Activated naive CD4-positive, alpha-beta T cell treated with anti-CD3 and anti-CD28 coated beads, Interleukin-2, amount 50 U/mL, for 24 hours (primary cell): ENCODE measurements at regions not wholly inside any gene's neighbourhood (a gene's known extent, or its start where the extent isn't known, plus 50 kb on each side); places are given as distances from the start of the nearest gene placed in this dataset.

ENCODE experiments used
- H3K27ac Mint-ChIP-seq: one replicate; pipeline ENCODE4 v1.8.0; 2021; ENCODE audit warnings: mild to moderate bottlenecking, mixed read lengths
- H3K27me3 Mint-ChIP-seq: one replicate; pipeline ENCODE4 v1.8.0; 2021; ENCODE audit warnings: mixed read lengths
- H3K36me3 Mint-ChIP-seq: one replicate; pipeline ENCODE4 v1.8.0; 2021; ENCODE audit warnings: mixed read lengths
- H3K4me1 Mint-ChIP-seq: one replicate; pipeline ENCODE4 v1.8.0; 2021; ENCODE audit warnings: mixed read lengths
- H3K4me3 Mint-ChIP-seq: one replicate; pipeline ENCODE4 v1.8.0; 2021; ENCODE audit warnings: mild to moderate bottlenecking, mixed read lengths
- H3K9me3 Mint-ChIP-seq: one replicate; pipeline ENCODE4 v1.8.0; 2021; ENCODE audit warnings: mixed read lengths

- H3K27ac Mint-ChIP-seq = no peak overlapping the region
- H3K9me3 Mint-ChIP-seq = no peaks in the 10 kb centered on the region
These were observed 152.8 kb downstream of the FSIP2 start for GRCh38 chr2:185891403-185891802.

DNA sequence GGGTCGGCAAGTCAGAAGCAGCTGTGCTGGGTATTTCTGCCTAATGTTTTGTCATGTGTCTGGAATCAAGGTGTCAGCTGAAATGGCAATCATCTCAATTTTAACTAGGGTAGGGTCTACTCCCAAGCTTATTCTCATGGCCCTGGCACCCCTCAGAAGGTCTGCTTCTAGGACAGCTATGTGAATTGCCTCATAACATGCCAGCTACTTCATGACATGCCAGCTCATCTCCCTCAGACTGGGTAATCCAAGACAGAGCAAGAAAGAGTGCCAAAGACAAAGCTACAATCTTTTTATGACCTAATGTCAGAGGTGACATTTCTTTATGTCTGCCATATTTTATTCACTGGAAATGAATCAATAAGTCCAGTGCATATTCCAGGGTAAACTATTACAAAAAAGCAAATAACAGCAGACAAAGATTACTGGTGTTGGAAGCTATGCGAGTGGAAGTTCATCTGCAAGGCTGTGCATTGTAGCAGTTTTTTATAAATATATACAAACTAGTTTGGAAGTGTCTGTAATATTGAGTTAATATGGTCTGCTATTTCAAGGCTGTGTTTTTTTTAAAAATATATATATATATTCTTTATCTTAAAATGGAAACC lies 153.3 kb downstream of the FSIP2 start:
- Mint-ChIP-seq H3K27ac (no peak overlapping the region), H3K4me1 (no peaks in the 10 kb centered on the region), H3K9me3 (no peaks in the 10 kb centered on the region), H3K4me3 (no peak overlapping the region), H3K36me3 (no peaks in the 10 kb centered on the region), H3K27me3 (no peaks in the 10 kb centered on the region)

More at GRCh38 chr2:185891403-185891802, 152.8 kb downstream of the FSIP2 start:
- Mint-ChIP-seq H3K4me3 (no peak overlapping the region), H3K27me3 (no peaks in the 10 kb centered on the region), H3K36me3 (no peaks in the 10 kb centered on the region), H3K4me1 (no peaks in the 10 kb centered on the region)

DNA sequence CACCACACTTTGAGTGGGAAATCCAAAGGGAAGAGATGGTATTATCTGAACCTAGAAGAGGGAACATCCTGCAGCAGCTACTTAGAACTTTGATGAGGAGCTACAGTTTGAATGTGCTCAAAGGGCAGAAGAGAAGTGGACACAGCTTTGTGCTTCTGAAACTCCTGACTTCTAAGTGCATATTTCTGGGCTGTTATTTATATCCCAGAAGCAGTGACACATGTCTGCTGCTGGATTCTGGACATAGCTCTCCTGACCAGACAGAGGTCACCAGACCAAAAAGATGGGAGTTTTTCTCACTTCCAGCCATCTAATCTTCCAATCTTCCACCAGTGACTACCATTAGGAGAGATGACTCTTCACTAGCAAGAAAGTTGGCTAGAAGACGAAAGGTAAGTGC lies 153.9 kb downstream of the FSIP2 start:
- Mint-ChIP-seq H3K27ac (no peak overlapping the region), H3K4me1 (no peaks in the 10 kb centered on the region), H3K4me3 (no peak overlapping the region), H3K36me3 (no peaks in the 10 kb centered on the region), H3K9me3 (no peaks in the 10 kb centered on the region), H3K27me3 (no peaks in the 10 kb centered on the region)

- H3K27me3 Mint-ChIP-seq = no peaks in the 10 kb centered on the region
- H3K9me3 Mint-ChIP-seq = no peaks in the 10 kb centered on the region
- no peaks in the 10 kb centered on the region for H3K36me3 Mint-ChIP-seq
- H3K27ac Mint-ChIP-seq = no peak overlapping the region
- H3K4me3 Mint-ChIP-seq = no peak overlapping the region
- H3K4me1 Mint-ChIP-seq = no peaks in the 10 kb centered on the region
These were observed 155.6 kb downstream of the FSIP2 start for GRCh38 chr2:185894223-185894622.

DNA sequence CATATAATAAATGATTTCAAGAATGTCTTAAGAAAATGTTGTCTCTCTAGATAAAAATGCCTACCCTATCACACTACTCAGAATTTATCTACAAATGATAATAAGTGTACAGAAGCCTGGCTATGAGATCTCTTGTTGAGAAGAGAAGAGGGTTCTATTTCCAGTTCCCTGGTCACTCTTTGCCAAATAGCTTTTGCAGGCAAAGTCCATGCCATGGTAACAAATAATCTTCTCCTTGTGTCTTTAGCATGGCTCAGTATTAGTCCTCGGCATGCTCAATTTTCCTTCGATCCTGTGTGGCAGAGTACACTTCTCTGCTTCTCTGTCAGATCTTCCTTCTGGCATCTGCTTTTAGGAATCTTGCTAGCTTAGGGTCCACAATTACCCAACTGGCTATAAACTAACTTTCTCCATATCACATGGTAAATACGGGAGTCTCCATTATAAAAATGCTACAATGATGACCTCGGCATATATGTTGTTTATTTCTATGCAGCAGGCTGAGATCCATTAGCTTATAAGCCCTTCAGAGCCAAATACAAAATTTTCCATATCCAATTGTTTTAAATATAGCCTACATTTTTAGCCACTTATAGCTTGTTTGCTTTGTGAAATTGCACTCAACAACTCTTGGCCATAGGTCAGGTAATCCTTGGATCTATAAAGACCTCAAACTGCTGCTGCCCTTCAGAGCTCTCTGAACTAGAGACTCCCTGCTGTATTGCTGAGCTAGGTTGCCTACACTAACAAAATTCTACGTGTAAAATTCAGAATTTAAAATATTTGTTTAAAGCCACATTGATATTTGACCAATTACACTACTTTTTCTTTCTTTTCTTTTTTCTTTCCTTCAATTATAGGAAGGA lies 157.5 kb downstream of the FSIP2 start:
- H3K36me3 Mint-ChIP-seq = no peaks in the 10 kb centered on the region
- H3K4me3 Mint-ChIP-seq = no peak overlapping the region
- peak overlapping the region; percentile 21 for H3K27ac Mint-ChIP-seq
- no peaks in the 10 kb centered on the region for H3K9me3 Mint-ChIP-seq
- no peaks in the 10 kb centered on the region for H3K27me3 Mint-ChIP-seq
- H3K4me1 Mint-ChIP-seq = no peaks in the 10 kb centered on the region

GRCh38 chr2:185899366-185899765 lies 160.8 kb downstream of the FSIP2 start:
- H3K4me1 Mint-ChIP-seq = no peaks in the 10 kb centered on the region
- H3K27ac Mint-ChIP-seq = no peak overlapping the region
- no peaks in the 10 kb centered on the region for H3K9me3 Mint-ChIP-seq

DNA sequence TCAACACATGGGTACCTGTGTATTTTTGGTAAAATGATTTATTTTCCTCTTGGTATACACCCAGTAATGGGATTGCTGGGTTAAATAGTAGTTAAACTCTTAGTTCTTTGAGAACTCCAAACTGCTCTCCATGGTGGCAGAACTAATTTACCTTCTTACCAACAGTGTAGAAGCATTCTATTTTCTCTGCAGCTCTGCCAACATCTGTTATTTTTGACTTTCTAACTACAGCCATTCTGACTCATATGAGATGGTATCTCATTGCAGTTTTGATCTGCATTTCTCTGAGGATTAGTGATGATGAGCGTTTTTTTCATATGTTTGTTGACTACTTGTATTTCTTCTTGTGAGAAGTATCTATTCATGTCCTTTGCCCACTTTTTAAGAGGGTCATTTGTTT lies 180.6 kb downstream of the FSIP2 start:
- H3K27ac Mint-ChIP-seq = no peak overlapping the region
- no peaks in the 10 kb centered on the region for H3K4me1 Mint-ChIP-seq
- H3K4me3 Mint-ChIP-seq = no peak overlapping the region
- no peaks in the 10 kb centered on the region for H3K9me3 Mint-ChIP-seq
- H3K27me3 Mint-ChIP-seq = no peaks in the 10 kb centered on the region
- H3K36me3 Mint-ChIP-seq = no peaks in the 10 kb centered on the region

More at GRCh38 chr2:185899366-185899765, 160.8 kb downstream of the FSIP2 start:
- Mint-ChIP-seq H3K27me3 (no peaks in the 10 kb centered on the region), H3K4me3 (no peak overlapping the region), H3K36me3 (no peaks in the 10 kb centered on the region)

DNA sequence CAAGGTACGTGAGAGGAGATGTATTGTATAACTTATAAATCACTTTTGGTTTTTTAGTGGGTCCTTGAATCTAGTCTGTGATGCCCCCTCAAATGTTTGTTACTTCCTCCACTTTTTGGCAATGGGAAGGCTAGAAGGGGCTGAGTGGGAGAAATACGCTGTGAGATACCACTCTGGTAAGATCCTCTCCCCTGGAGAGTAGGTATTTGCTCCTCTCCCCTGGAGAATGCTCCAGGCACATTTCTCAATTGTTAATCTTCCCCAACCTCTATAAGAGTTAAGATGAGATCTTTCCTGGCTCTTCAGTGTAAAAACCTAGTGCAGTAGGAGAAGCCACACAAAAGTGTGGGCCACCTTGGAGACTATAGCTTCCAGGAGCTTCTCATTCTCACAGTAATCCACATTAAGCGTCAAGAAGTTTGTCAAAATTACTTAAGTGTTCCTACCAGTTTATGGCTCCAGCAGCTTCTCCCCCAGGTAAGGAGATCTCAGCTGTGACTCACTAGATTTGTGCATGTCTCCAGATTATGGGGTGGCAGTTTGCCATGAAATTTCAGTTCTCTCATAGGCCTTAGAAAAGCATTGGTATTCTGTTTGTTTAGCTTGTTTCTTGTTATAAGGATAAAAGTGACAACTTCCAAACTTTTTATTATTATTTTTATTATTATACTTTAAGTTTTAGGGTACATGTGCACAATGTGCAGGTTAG lies 182.6 kb downstream of the FSIP2 start:
- no peak overlapping the region for H3K27ac Mint-ChIP-seq
- no peak overlapping the region for H3K4me3 Mint-ChIP-seq
- no peaks in the 10 kb centered on the region for H3K4me1 Mint-ChIP-seq
- no peaks in the 10 kb centered on the region for H3K27me3 Mint-ChIP-seq
- no peaks in the 10 kb centered on the region for H3K9me3 Mint-ChIP-seq
- no peaks in the 10 kb centered on the region for H3K36me3 Mint-ChIP-seq

DNA sequence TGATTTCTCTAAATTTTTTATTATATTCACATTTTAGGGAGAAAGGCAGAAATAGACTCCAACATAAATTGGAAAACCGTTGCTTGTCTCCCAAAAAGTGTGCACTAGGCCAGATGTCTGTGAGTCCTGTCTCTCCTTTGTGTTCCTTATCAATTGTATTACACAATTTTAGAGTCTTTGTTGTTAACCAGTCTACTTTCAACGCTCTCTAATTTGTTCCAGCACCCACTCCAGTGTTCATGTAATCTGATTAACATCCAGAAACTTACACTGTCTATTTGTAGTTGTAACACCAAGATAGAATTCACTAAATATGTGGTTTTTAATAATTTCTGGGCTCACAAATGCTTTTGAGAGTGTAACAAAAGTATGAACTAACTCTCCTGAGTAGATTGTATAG lies 195.6 kb downstream of the FSIP2 start:
- no peak overlapping the region for H3K4me3 Mint-ChIP-seq
- no peak overlapping the region for H3K27ac Mint-ChIP-seq
- no peaks in the 10 kb centered on the region for H3K9me3 Mint-ChIP-seq
- no peaks in the 10 kb centered on the region for H3K36me3 Mint-ChIP-seq
- no peaks in the 10 kb centered on the region for H3K4me1 Mint-ChIP-seq
- H3K27me3 Mint-ChIP-seq = no peaks in the 10 kb centered on the region

DNA sequence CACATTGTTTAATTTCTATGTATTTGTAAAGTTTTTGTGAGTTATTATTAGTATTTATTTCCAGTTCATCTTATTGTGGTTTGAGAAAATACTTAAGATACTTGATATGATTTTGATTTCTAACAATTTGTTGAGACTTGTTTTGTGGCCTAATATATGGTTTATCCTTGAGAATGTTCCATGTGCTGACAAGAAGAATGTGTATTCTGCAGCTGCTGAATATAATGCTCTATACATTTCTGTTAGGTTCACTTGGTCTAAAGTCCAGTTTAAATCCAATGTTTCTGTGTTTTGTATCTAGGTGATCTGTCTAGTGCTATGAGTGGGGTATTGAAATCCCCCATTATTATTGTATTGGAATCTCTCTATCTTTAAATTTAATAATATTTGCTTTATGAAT lies 201.3 kb downstream of the FSIP2 start:
- no peaks in the 10 kb centered on the region for H3K4me1 Mint-ChIP-seq
- no peak overlapping the region for H3K27ac Mint-ChIP-seq
- no peaks in the 10 kb centered on the region for H3K27me3 Mint-ChIP-seq
- peaks cover 18% of the 10 kb centered on the region for H3K36me3 Mint-ChIP-seq
- peaks cover 17% of the 10 kb centered on the region for H3K9me3 Mint-ChIP-seq
- no peak overlapping the region for H3K4me3 Mint-ChIP-seq

- Mint-ChIP-seq H3K27ac (no peak overlapping the region), H3K27me3 (no peaks in the 10 kb centered on the region), H3K4me3 (no peak overlapping the region), H3K36me3 (peaks cover 22% of the 10 kb centered on the region), H3K9me3 (peaks cover 18% of the 10 kb centered on the region), H3K4me1 (no peaks in the 10 kb centered on the region)
These were observed 204.3 kb downstream of the FSIP2 start for GRCh38 chr2:185942855-185943254.

GRCh38 chr2:185947722-185948121 lies 209.1 kb downstream of the FSIP2 start:
- Mint-ChIP-seq H3K9me3 (peaks cover 18% of the 10 kb centered on the region), H3K27ac (no peak overlapping the region), H3K4me1 (no peaks in the 10 kb centered on the region), H3K36me3 (peaks cover 25% of the 10 kb centered on the region), H3K27me3 (no peaks in the 10 kb centered on the region), H3K4me3 (no peak overlapping the region)

GRCh38 chr2:185952100-185952499 lies 213.5 kb downstream of the FSIP2 start:
- Mint-ChIP-seq H3K4me3 (no peak overlapping the region), H3K27me3 (no peaks in the 10 kb centered on the region), H3K4me1 (no peaks in the 10 kb centered on the region), H3K36me3 (peaks cover 5% of the 10 kb centered on the region), H3K9me3 (peaks cover 4% of the 10 kb centered on the region), H3K27ac (no peak overlapping the region)

GRCh38 chr2:185954389-185954788 lies 215.8 kb downstream of the FSIP2 start:
- Mint-ChIP-seq H3K27me3 (no peaks in the 10 kb centered on the region), H3K36me3 (peaks cover 4% of the 10 kb centered on the region), H3K9me3 (peaks cover 4% of the 10 kb centered on the region), H3K4me3 (no peak overlapping the region), H3K27ac (no peak overlapping the region), H3K4me1 (no peaks in the 10 kb centered on the region)

DNA sequence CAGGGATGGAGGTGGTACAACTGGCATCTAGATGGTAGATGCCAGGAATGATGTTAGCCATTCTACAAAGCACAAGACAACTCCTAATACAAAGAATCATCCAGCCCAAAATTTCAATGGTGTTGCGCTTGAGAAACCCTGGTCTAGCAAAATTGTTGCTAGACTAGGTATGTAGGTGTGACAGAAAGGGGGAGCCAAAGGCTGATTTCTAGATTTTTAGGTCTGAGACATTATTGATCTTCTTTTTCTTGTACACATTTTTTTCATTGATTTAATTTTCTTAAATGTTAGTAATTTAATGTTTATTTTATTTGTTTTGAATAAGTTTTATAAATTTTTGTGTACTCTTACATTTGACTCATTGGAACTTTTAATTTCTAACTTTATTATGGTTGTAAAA lies 216.4 kb downstream of the FSIP2 start:
- Mint-ChIP-seq H3K36me3 (peaks cover 1% of the 10 kb centered on the region), H3K9me3 (peaks cover 2% of the 10 kb centered on the region), H3K4me3 (no peak overlapping the region), H3K4me1 (no peaks in the 10 kb centered on the region), H3K27ac (no peak overlapping the region), H3K27me3 (no peaks in the 10 kb centered on the region)

DNA sequence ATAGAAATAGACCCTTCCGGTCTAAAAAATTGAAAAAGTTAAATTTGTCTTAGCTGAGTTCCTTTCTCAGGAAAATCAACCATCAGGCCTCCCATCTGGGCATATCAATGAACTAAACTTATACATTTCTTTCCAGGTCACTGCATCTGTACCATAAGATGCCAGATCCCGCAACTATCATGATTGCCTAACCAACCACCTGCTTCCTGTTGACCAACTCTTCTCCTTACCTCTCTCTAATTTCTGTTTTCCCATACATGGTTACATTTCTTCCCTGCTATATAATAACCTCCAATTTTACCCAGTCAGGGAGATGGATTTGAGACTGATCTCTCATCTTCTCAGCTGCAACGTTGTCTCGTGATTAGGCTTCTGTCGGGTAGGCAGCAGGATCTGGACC lies 228.7 kb downstream of the FSIP2 start:
- H3K27me3 Mint-ChIP-seq = no peaks in the 10 kb centered on the region
- H3K4me3 Mint-ChIP-seq = no peak overlapping the region
- no peak overlapping the region for H3K27ac Mint-ChIP-seq
- H3K4me1 Mint-ChIP-seq = no peaks in the 10 kb centered on the region
- H3K9me3 Mint-ChIP-seq = peaks cover 3% of the 10 kb centered on the region
- no peaks in the 10 kb centered on the region for H3K36me3 Mint-ChIP-seq
